PC-3 (cell line): ENCODE measurements at regions not wholly inside any gene's neighbourhood (a gene's known extent, or its start where the extent isn't known, plus 50 kb on each side); places are given as distances from the start of the nearest gene placed in this dataset.

ENCODE experiments used
- ATAC-seq: fragments of 200-7000 bp; cut with Tn5 transposase; 2 replicates; pipeline ENCODE4 v1.9.1; 2020; ENCODE audit warnings: mild to moderate bottlenecking, moderate library complexity
- BruUV-seq: library from RNA; stranded (reverse); fragments of 400-500 nt; replicated peaks from 2 replicates; lab custom pipeline; 2021; lab: Mats Ljungman, UMichigan
- CTCF ChIA-PET: fragments of 300-600 bp; sonication (Branson Sonifier 250); formaldehyde crosslinking; loops from one replicate; lab custom pipeline; 2022; ENCODE audit warnings: antibody characterized with exemption; lab: Charles Lee
- POLR2A ChIA-PET: fragments of 300-600 bp; sonication (Branson Sonifier 250); formaldehyde crosslinking; loops from one replicate; lab custom pipeline; 2022; ENCODE audit warnings: antibody characterized with exemption; ENCODE audit not compliant: unreplicated experiment; lab: Charles Lee
- DNase-seq: peaks from one replicate; pipeline ENCODE4 v3.0.0-alpha.2; 2015
- H2AFZ ChIP-seq: fragments of 300-600 bp; sonication (generic); 2 replicates; pipeline ENCODE4 v1.6.0; 2016; ENCODE audit warnings: antibody characterized with exemption, low read length
- H3F3A ChIP-seq: fragments of 300-600 bp; sonication (generic); one replicate; pipeline ENCODE4 v1.6.0; 2017; ENCODE audit warnings: antibody characterized with exemption, low read length, control low read depth, mild to moderate bottlenecking; ENCODE audit not compliant: unreplicated experiment
- H3K27ac ChIP-seq: fragments of 300-600 bp; sonication (generic); 2 replicates; pipeline ENCODE4 v1.5.1; 2016; ENCODE audit warnings: mild to moderate bottlenecking, low read length
- H3K27me3 ChIP-seq: fragments of 300-600 bp; sonication (generic); 2 replicates; pipeline ENCODE4 v1.6.1; 2016; ENCODE audit warnings: low read length, mixed read lengths
- H3K36me3 ChIP-seq: fragments of 300-600 bp; sonication (generic); 2 replicates; pipeline ENCODE4 v1.6.1; 2016; ENCODE audit warnings: low read depth, mixed run types, low read length, mixed read lengths
- H3K4me1 ChIP-seq: fragments of 300-600 bp; sonication (generic); 2 replicates; pipeline ENCODE4 v1.5.1; 2016; ENCODE audit warnings: low read length; ENCODE audit not compliant: insufficient read depth
- H3K4me2 ChIP-seq: fragments of 300-600 bp; sonication (generic); 2 replicates; pipeline ENCODE4 v1.6.0; 2016; ENCODE audit warnings: low read length
- H3K4me3 ChIP-seq: fragments of 300-600 bp; sonication (generic); 2 replicates; pipeline ENCODE4 v1.5.1; 2016; ENCODE audit warnings: mild to moderate bottlenecking, low read length, mixed read lengths
- H3K79me2 ChIP-seq: fragments of 300-600 bp; sonication (generic); 2 replicates; pipeline ENCODE4 v1.6.1; 2017; ENCODE audit warnings: low read length, mixed read lengths
- H3K9ac ChIP-seq: fragments of 300-600 bp; sonication (generic); 2 replicates; pipeline ENCODE4 v1.6.0; 2016; ENCODE audit warnings: mild to moderate bottlenecking, low read length
- H3K9me2 ChIP-seq: fragments of 300-600 bp; sonication (generic); replicated peaks from 2 replicates; pipeline ENCODE4 v1.6.1; 2016; ENCODE audit warnings: mixed run types, low read length, mixed read lengths
- H3K9me3 ChIP-seq: fragments of 300-600 bp; sonication (generic); 2 replicates; pipeline ENCODE4 v1.6.1; 2016; ENCODE audit warnings: low read length, mixed read lengths
- H4K20me1 ChIP-seq: fragments of 300-600 bp; sonication (generic); 2 replicates; pipeline ENCODE4 v1.6.1; 2016; ENCODE audit warnings: low read length, mixed read lengths
- CTCF ChIP-seq: fragments of 300-600 bp; sonication (generic); conservative IDR thresholded peaks from 2 replicates; pipeline ENCODE4 v1.5.1; 2017; ENCODE audit warnings: antibody characterized with exemption, low read depth, mild to moderate bottlenecking, low read length
- EZH2 ChIP-seq: fragments of 300-600 bp; sonication (generic); IDR thresholded peaks from one replicate; pipeline ENCODE4 v1.6.1; 2017; ENCODE audit warnings: antibody characterized with exemption, mild to moderate bottlenecking, low read length; ENCODE audit not compliant: unreplicated experiment
- EZH2phosphoT487 ChIP-seq: fragments of 300-600 bp; sonication (generic); IDR thresholded peaks from 2 replicates; pipeline ENCODE4 v1.6.1; 2018; ENCODE audit warnings: mild to moderate bottlenecking, antibody characterized with exemption, low read length, borderline replicate concordance
- intact Hi-C: fragments of 100-400 bp; cut with micrococcal nuclease; formaldehyde crosslinking; loops from 2 replicates; pipeline ENCODE4 v1.9.0; 2023

- ATAC-seq (no peak), DNase-seq (no peak)
- H3K9me3 ChIP-seq: peaks cover 10% of the 10 kb centered on the region; the same call in 1 of the 2 replicates
- TF ChIP-seq EZH2phosphoT487: no peak
- TF ChIP-seq CTCF: no peak
- TF ChIP-seq EZH2: no peak
- H3K9ac ChIP-seq: no peak overlapping the region
- no TSS peak for BruUV-seq
- H3K4me3 ChIP-seq: no peak overlapping the region
- no peaks in the 10 kb centered on the region for H3K27me3 ChIP-seq
- ChIA-PET CTCF (no interaction called here), POLR2A (no interaction called here)
- no peak overlapping the region for H3K4me2 ChIP-seq
- H3K79me2 ChIP-seq: no peaks in the 10 kb centered on the region
- no peaks in the 10 kb centered on the region for H3K9me2 ChIP-seq
- H4K20me1 ChIP-seq: no peaks in the 10 kb centered on the region
- H2AFZ ChIP-seq: no peak overlapping the region
- no peaks in the 10 kb centered on the region for H3K36me3 ChIP-seq
- H3K27ac ChIP-seq: no peak overlapping the region
- intact Hi-C loops: no loop called here
- no peaks in the 10 kb centered on the region for H3F3A ChIP-seq
- no peaks in the 10 kb centered on the region for H3K4me1 ChIP-seq
Measured at GRCh38 chr3:74288761-74289160, 325.7 kb downstream of the CNTN3 start.

GRCh38 chr3:74287557-74287956 is 326.9 kb downstream of the CNTN3 start:
- Histone ChIP-seq H3K27me3 (no peaks in the 10 kb centered on the region), H3K79me2 (no peaks in the 10 kb centered on the region), H3K9me2 (no peaks in the 10 kb centered on the region), H4K20me1 (no peaks in the 10 kb centered on the region), H3K4me3 (no peak overlapping the region), H3K4me1 (no peaks in the 10 kb centered on the region), H3K4me2 (no peak overlapping the region), H3F3A (no peaks in the 10 kb centered on the region), H3K9ac (no peak overlapping the region), H3K9me3 (peaks cover 15% of the 10 kb centered on the region; the same call in 1 of the 2 replicates), H3K27ac (no peak overlapping the region), H2AFZ (no peak overlapping the region), H3K36me3 (no peaks in the 10 kb centered on the region)
- no peak for TF ChIP-seq EZH2
- no peak for TF ChIP-seq EZH2phosphoT487
- no peak for TF ChIP-seq CTCF
- ChIA-PET POLR2A (no interaction called here), CTCF (no interaction called here)
- ATAC-seq (no peak), DNase-seq (no peak)
- intact Hi-C loops: no loop called here
- no TSS peak for BruUV-seq

GRCh38 chr3:74282202-74282601 is 332.3 kb downstream of the CNTN3 start:
- DNase-seq: no peak
- BruUV-seq: no TSS peak
- POLR2A ChIA-PET: no interaction called here

More at GRCh38 chr3:74282202-74282601, 332.3 kb downstream of the CNTN3 start:
- TF ChIP-seq EZH2phosphoT487 (no peak), EZH2 (no peak), CTCF (no peak)
- Histone ChIP-seq H3F3A (no peaks in the 10 kb centered on the region), H3K4me3 (no peak overlapping the region), H4K20me1 (no peaks in the 10 kb centered on the region), H3K36me3 (no peaks in the 10 kb centered on the region), H3K27ac (no peak overlapping the region), H3K79me2 (no peaks in the 10 kb centered on the region), H3K9me2 (no peaks in the 10 kb centered on the region), H3K4me2 (no peak overlapping the region), H3K4me1 (no peaks in the 10 kb centered on the region), H2AFZ (no peak overlapping the region), H3K9ac (no peak overlapping the region), H3K27me3 (no peaks in the 10 kb centered on the region), H3K9me3 (peaks cover 16% of the 10 kb centered on the region; the same call in 1 of the 2 replicates)
- ATAC-seq: no peak
- intact Hi-C loops: no loop called here
- CTCF ChIA-PET: no interaction called here
